ENCODE measurements at regions not wholly inside any gene's neighbourhood (a gene's known extent, or its start where the extent isn't known, plus 50 kb on each side); places are given as distances from the start of the nearest gene placed in this dataset.

DNA sequence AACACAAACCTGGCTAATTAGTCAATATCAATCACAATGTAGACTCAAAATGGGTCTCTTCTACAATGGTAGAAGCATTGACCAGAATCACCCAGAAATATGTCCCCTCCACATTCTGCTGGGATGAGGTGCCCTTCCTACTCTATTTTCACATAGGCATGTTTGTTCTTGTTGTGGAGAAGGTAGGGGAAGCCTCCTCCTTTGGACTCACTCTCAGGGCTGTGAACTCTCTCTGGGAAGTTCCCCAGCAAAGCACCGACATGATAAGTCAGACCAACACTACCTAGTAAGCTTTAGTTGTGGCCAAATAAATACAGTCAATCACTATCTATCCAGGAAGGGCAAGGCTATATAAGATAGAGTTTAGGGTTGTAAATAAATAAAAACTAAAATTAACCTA lies 194.5 kb upstream of the UBL3 start:
- ATAC-seq (no peak), DNase-seq (no peak)
- TF ChIP-seq, protein P1, sequence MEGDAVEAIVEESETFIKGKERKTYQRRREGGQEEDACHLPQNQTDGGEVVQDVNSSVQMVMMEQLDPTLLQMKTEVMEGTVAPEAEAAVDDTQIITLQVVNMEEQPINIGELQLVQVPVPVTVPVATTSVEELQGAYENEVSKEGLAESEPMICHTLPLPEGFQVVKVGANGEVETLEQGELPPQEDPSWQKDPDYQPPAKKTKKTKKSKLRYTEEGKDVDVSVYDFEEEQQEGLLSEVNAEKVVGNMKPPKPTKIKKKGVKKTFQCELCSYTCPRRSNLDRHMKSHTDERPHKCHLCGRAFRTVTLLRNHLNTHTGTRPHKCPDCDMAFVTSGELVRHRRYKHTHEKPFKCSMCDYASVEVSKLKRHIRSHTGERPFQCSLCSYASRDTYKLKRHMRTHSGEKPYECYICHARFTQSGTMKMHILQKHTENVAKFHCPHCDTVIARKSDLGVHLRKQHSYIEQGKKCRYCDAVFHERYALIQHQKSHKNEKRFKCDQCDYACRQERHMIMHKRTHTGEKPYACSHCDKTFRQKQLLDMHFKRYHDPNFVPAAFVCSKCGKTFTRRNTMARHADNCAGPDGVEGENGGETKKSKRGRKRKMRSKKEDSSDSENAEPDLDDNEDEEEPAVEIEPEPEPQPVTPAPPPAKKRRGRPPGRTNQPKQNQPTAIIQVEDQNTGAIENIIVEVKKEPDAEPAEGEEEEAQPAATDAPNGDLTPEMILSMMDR (IDR thresholded peaks at IDR 0.05): no peak
- Histone ChIP-seq H3K4me1 (peaks cover 0 to 3% (median 0%) of the 10 kb centered on the region in 9 donors), H3K36me3 (no peaks in the 10 kb centered on the region), H3K9me3 (peaks cover 0 to 6% (median 0%) of the 10 kb centered on the region in 11 donors), H3K27ac (no peak overlapping the region), H3K4me3 (no peak overlapping the region), H3K27me3 (peaks cover 0 to 18% (median 12%) of the 10 kb centered on the region in 7 donors)
- intact Hi-C loops (cut with DNase I): no loop called here
- 83 to 88% methylated on average over 1 of the region's 1 CpG for WGBS, 2 donors

DNA sequence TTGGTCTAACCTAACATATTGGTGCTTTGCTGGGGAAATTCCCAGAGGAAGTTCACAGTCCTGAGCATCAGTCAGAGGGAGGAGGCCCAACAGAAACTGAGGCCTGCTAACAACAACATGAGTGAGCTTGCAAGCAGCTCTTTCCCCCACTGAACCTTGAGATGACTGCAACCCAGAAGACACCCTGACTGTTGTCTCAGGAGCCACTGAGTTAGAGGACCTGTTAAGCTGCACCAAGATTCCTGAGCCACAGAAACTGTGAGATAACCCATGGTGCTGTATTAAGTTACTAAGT lies 193.2 kb upstream of the UBL3 start:
- TF ChIP-seq, protein P1 (IDR thresholded peaks at IDR 0.05): no peak
- Histone ChIP-seq H3K27me3 (peaks cover 0 to 21% (median 18%) of the 10 kb centered on the region in 7 donors), H3K27ac (no peak overlapping the region), H3K36me3 (no peaks in the 10 kb centered on the region), H3K4me3 (no peak overlapping the region), H3K9me3 (peaks cover 0 to 6% (median 0%) of the 10 kb centered on the region in 11 donors), H3K4me1 (peaks cover 0 to 3% (median 0%) of the 10 kb centered on the region in 9 donors)
- no peak for DNase-seq
- ATAC-seq: no peak
- intact Hi-C loops (cut with DNase I): no loop called here

DNA sequence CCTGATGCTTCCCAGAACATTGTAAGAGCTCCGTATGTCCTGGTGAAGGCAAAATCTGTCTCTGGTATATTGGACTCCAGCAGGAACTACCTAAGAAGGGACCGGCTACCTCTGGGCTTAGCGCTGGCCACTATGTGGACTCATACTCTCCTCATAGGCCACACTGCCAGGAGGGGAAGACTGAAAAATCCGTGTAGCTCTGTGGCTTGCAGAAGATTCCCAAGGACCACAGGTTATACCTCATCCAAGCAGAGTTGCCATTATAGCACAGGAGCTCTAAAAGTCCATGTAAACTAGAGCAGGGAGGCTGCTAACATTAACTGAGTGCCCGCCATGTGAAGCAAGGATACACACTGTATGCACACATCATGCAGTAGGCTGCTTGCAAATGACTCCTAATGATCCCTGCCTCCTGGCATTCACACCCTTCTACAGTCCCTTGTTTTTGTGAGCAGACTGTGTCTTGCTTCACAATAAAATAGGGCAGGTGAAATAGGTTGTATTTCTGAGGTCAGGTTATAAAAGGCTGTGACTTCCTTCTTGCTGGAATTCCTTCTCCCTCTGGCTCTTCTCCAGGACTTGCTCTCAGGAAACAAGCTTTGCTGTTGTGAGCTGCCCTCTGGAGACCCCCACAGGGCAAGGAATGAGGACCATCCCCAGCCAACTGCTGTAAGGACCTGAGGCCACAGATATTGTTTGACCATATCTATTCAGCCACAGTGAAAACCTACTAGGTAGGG lies 192.6 kb upstream of the UBL3 start:
- TF ChIP-seq, protein P1 (IDR thresholded peaks at IDR 0.05): no peak
- peaks cover 0 to 3% (median 0%) of the 10 kb centered on the region in 9 donors for H3K4me1 ChIP-seq
- DNase-seq: no peak
- H3K27ac ChIP-seq: no peak overlapping the region
- peaks cover 0 to 26% (median 18%) of the 10 kb centered on the region in 7 donors for H3K27me3 ChIP-seq
- peaks cover 0 to 6% (median 0%) of the 10 kb centered on the region in 11 donors for H3K9me3 ChIP-seq
- WGBS, 2 donors: 81 to 94% methylated on average over 5 of the region's 5 CpGs
- intact Hi-C loops (cut with DNase I): no loop called here
- no peak overlapping the region for H3K4me3 ChIP-seq
- H3K36me3 ChIP-seq: no peaks in the 10 kb centered on the region
- ATAC-seq: no peak

DNA sequence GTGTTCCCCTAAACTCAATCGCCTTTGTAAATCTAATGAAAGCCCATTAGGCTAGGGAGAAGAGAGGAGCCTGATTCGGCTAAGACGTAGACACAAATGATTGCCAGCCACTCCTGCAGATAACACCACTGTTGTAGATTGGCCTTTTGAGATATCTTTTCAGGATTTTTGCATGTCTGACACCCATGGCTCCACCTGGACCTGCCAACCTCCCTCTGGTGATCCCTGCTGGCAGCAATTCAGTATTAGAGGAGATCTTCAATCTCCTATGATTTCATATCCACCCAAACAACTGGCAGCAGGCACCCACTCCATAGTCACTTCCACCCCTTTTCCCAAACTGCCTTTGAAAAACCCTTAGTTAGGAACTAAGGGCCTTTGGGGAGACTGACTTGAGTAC lies 191.9 kb upstream of the UBL3 start:
- 71 to 81% methylated on average over 3 of the region's 3 CpGs for WGBS, 2 donors
- Histone ChIP-seq H3K4me1 (no peaks in the 10 kb centered on the region), H3K27me3 (peaks cover 0 to 29% (median 18%) of the 10 kb centered on the region in 7 donors), H3K9me3 (peaks cover 0 to 6% (median 0%) of the 10 kb centered on the region in 11 donors), H3K36me3 (no peaks in the 10 kb centered on the region), H3K4me3 (no peak overlapping the region), H3K27ac (no peak overlapping the region)
- TF ChIP-seq, protein P1 (IDR thresholded peaks at IDR 0.05): no peak
- DNase-seq (no peak), ATAC-seq (no peak)
- intact Hi-C loops (cut with DNase I): no loop called here
